ENCODE measurements at regions not wholly inside any gene's neighbourhood (a gene's known extent, or its start where the extent isn't known, plus 50 kb on each side); places are given as distances from the start of the nearest gene placed in this dataset.

- TF ChIP-seq YY1 (IDR thresholded peaks at IDR 0.05; ENCODE audit: insufficient read depth, insufficient read length) (no peak), SUZ12 (IDR thresholded peaks at IDR 0.05; ENCODE audit: extremely low read depth, insufficient read depth, insufficient read length) (no peak)
These were observed 373.6 kb downstream of the DCDC2C start for GRCh38 chr2:4077017-4077416.
